ENCODE measurements at regions not wholly inside any gene's neighbourhood (a gene's known extent, or its start where the extent isn't known, plus 50 kb on each side); places are given as distances from the start of the nearest gene placed in this dataset.

DNA sequence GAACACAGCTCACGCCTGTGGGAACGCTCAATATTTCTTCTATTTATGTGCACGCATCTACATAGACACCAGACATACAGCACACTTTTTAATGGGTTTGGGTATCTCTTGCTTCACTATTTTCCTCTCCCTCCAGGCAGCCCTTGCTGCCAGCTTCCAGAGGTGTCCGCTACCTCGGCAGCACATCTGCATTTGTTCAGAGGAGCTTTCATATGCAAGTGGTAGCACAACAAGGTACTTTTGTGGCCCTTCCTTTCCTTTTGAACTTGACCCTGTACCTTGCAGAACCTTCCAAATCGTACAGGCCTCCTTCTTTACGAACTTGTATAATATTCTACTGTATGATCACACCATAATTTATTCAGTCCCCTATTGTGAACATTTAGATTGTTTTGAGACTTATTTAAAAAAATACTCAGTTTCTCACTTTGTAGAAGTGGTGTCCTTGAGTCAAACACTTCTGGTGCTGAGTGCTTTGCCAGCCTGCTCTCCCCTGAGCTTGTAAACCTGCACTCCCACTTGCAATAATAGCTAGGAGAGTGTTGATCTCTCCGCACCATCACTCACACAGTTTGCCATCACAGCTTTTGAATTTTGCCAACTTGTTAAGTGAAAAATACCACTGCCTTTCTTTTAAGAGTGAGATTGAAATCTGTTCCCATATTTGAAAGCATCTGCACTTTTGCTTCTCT lies 106.0 kb upstream of the ZNF32 start:
- DNase-seq, result no peak

DNA sequence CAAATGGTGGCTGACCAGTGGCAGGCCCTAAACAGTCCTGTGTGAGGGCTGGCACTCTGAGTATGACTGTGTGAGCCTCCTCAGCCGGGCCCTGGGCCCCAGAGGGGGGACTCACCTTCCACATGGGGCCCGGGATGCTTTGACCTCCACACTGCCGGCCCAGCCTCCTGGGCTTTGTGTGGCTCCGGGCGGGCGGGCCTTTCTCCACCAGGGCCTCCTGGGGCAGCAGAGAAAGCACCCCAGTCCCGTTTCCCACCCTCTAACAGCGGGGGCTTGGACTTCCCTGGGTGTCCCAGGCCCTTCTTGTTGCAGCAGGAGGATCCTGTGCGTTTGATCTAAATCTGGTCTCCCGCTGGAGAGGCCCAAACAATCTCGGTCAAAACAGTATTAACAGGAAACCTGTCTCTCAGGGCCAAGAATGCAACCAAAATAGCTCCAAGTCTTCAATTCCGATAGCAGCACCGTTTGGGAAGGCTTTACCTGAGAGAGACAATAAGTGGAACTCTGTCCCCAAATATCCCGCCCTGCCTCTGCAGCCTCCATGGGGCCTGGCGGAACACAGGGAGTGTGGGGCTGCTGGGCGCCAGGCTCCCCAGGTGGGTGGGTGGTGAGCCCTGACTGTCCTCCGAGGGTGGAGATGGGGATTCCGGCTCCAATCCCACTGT lies 104.8 kb upstream of the ZNF32 start:
- DNase-seq, result no peak

DNA sequence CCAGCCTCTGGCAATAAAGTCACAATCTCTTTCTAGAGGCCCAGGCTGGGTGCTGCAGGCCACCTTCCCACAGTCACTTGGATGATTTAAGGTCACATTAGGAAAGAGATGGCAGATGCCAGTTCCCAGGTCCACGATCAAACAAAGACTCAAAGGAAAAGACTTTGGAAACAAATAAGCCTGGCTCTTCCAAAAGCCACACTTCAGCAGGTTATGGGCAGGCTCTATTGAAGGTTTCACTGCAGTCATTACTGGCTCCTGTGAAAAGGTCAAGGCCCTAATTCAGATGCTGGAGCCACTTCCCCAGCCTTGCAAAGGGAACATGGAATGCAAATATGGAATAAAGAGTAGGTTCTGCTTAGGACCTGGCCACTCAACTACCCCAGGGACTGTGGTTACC lies 104.0 kb upstream of the ZNF32 start:
- no peak for DNase-seq

DNA sequence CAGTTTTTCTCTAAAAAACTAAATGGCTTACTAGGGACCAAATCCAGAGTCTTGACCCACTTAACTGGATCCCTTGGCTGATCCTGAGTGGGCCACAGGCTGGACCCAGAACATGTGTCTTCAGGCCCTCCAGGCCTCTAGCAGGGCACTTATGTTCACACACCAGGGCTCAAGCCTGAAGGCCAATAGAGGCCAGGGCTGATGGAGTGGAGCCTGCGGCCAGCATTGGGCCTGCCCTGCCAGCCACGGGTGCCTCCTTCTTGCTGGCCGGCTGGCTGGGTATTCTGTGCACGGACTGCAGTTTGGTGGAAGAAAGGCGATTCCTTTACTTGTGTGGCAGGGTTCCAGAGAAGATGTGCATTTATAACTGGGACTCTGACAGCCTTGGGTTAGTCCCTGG lies 103.0 kb upstream of the ZNF32 start:
- no peak for DNase-seq

DNA sequence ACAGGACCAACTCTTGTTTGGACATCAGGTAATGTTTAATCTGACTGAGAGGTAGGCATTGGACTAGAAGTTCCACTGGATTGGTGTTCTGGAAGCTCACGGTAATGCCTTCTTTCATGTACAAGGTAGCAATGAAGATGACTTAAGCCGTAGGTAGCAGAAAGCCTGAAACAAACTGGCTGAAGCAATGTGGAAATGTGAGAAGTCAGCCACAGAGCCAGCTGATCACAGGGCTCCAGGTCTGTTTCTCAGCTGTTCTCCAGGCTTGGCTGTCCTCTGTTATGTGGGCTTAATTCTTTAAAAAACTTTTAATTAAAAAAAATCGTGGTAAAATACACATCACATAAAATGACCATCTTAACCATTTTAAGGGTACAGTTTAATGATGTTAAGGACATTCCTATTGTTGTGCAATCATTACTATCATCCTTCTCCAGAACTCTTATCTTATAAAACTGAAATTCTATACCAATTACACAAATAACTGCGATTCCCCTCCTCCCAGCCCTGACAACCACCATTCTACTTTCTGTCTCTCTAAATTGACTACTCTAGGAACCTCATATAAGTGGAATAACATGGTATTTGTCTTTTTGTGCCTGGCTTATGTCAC lies 101.4 kb upstream of the ZNF32 start:
- no peak for DNase-seq

DNA sequence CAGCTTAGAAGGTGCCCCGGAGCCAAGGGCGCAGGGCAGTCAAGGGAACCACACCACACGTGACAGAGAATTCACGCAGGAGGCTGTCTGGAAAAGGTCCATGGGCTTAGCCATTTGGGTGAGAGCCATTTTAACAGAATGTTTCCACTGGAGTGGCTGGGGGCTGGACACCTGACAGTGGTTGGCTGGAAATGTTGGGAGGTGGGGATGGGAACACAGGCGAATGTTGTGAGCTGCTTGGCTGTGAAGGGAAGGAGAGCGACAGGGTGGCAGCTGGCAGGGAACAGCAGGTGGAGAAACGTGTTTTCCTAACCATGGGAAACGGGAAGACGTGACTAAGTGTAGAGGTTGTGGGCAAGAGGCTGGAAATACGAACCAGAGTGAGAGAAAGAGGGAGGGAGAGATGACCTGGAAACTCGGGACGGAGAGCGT lies 100.5 kb upstream of the ZNF32 start:
- DNase-seq, result no peak

DNA sequence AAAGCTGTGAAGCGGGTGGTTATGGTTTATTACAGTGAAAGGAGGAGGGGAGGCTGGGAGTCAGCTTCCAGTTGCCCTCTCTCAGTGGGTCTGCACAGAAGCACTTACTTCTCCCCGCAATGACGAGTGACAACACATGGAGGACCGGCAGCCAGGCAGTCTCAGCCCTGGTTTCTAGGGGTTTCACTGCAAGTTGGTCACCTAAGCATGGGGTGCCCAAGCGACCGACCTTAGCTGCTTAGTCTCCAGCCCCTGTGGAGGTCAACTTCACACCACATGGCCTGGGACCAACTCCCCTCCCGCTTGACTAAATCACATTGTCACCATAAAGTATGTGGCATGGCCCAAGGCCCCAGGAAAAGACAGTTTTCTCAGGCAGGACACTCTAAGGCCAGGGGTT lies 99.9 kb upstream of the ZNF32 start:
- DNase-seq, result no peak

DNA sequence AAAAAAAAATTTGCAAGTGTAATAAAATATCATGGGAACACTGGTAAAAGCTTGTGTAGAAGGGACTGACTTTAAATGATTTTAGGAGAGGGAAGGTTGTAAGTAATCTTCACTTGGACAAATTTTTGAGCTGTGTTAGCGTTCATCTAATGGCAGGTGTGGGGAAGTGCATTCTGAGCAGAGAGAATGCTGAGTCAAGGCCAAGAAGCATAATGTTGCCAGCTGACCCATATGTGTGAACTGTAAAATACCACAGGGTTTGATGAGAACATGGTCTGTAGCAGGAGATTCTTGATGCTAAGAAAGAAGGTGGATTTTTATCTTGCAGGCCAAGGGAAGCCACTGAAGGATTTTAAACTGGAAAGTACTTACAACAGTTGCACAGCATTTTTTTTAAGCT lies 98.2 kb upstream of the ZNF32 start:
- no peak for DNase-seq

DNA sequence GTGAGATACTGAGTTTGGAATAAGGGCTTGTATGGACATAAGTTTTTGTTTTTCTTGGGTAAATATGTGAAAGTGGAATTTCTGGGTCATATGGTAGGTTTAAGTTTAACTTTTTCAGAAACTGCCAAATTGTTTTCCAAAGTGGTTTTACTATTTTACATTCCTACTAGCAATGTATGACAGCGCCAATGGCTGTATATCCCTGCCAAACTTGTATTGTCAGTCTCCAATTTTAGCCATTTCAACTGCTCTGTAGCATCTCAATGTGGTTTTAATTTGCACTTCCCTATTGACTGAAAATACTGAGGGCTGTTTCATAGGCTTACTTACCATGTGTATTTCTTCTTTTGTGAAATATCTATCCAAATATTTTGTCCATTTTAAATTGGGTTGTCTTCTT lies 90.5 kb upstream of the ZNF32 start:
- no peak for DNase-seq

DNA sequence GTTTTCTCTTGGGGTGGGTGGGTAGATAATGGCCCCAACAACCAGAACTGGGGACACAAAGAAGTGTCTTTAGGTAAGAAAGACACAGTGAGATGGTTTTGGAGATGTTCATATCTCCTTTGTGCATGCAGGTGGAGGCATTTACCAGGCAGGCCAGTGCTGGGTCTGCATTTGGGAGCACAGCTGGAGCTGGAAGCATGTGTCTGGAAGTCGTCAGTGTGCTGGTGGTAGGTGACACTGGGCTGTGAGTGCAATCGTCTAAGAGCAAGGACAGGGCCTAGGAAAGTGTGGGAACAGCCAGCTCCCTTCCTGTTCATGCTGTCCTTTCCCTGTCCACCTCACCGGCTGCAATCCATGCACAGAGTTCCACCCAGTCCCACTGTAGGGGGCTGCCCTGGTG lies 88.3 kb upstream of the ZNF32 start:
- no peak for DNase-seq

DNA sequence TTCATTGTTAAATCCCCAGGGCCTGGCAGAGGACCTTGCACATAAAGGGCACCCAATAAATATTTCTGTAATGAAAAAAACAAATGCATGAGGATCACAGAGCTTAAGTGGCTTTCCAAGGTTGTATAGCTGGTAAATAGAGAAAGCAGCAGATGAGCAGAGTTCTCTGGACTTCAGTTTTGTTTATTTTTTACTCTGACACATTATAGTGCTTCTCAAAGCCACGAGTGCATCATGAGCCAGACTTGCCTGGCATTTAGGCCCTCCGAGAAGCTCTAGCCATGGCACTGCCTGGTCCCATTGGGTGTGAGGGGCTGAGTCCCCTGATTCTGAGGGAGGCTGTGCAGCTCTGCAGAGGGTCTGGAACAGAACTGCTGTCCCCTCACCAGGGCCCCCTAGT lies 87.2 kb upstream of the ZNF32 start:
- DNase-seq, result no peak

DNA sequence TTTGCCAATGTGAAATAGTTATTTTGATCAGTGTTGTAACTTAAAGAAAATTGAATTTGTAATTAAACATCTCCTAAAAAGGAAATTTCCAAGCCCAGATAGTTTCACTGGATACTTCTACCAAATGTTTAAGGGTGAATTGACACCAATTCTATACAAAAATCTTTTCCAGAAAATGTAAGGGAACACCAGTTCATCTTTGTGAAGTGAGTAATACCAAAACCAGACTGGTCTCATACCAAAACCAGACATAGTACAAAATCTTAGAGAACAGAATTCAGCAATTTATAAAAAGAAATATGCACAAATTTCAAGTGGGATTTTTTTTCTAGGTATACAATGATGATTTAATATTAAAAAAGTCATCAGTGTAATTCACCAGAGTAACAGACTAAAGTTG lies 86.0 kb upstream of the ZNF32 start:
- DNase-seq, result no peak

DNA sequence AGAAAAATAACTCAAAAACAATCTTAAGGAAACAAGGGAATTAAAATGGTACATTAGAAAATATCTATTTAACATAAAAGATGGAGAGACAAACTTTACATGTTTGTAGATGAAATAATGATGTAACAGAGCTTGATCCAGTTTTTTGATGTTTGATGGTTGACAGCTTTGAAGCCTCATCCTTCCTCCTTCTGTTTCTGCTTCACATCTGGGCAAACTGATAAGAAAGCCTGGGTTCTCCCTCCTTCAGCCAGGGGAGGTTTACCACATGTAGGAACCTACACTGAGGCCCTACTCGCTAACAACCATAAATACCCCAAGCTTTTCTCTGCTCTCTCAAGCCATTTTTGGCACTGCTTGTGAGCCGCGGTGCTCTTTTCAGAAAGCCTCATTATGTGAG lies 82.8 kb upstream of the ZNF32 start:
- DNase-seq, result no peak

DNA sequence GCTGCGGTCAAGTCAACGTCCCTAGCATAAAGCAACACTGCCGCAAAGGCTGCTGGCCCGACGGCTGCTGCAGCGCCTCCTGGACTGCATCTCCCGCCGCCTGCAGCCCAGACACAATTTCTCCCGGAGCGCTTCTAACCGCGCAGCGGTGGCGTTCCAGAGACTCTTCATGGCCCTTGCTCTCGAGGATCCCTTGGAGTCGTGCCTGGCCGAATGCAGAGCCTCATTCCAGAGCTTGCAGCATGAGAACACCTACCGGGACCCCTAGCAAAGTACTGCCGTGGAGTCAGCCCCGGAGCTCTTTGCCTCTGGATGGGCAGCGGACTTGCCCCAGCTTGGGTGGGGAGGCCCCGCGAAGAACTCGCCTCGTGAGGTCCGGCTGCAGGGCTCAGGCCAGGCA lies 79.7 kb upstream of the ZNF32 start:
- DNase-seq, result no peak

DNA sequence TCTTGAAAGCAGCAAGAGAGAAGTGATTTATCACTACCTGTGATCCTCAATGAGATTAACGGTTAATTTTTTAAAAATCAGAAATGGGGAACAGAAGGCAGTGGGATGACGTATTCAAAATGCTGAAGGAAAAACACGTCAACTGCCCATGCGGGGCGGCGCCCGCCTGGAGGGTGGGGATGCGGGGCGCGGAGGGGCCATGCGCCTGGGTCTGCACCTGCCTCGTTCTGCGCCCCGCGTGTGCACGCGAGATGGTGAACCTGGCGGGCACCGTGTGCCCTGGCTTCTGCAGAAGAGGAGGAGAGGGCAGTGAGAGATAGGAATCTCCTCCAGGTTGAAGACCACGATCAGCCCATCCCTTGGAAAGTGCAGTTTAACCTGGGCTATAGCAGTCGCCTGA lies 79.3 kb upstream of the ZNF32 start:
- no peak for DNase-seq

DNA sequence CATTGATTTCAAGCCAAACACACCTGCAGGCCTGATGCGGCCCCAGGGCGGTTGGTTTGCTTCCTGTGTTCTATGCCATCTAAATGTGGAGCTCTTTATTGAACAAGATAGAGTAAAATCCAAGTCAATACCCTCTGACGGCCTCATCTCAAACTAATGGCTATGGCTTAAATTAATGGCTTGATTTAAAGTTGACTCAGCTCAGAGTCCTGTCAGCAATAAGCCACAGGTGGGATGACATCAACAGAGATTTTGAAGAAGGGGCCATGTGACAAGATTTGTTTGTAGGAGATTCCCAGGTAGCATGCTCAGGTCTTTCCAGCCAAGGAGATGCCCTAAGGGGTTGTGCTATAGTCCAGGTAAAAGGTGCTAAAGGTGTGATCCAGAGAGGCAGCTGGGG lies 66.7 kb upstream of the ZNF32 start:
- DNase-seq, result no peak

DNA sequence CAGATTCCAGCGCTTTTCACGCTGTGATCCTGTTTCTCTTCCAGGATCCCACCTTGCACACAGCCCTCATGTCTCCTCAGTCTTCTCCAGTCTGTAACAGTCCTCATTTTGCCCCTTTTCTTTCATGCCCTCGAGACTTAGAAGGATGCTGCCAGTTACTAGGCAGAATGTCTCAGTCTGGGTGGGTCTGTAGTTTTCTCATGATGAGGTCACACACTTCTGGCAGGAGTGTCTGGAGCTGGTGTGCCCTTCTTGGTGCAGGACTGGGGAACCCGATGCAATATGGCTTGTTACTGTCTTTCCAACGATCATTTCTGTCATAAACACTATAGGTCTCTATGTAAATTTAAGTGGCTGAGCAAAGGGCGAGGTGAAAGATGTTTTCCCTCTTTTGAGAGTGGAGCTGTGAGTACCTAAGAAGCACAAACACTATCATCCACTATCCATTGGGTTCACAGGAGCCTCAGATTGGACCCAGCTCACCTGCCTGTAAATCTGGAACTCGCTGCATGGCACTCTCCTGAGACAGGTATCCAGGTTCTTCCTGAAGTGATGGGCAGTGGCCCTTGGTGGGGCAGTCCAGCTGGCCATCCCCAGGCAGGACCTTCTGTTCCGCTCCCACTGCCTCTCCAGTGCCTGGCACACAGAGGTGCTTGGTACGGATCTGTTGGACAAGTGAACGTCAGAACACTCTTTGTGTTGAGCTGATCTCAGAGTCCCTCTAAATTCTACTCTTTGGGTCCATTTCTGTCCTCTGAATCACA lies 64.3 kb upstream of the ZNF32 start:
- no peak for DNase-seq

DNA sequence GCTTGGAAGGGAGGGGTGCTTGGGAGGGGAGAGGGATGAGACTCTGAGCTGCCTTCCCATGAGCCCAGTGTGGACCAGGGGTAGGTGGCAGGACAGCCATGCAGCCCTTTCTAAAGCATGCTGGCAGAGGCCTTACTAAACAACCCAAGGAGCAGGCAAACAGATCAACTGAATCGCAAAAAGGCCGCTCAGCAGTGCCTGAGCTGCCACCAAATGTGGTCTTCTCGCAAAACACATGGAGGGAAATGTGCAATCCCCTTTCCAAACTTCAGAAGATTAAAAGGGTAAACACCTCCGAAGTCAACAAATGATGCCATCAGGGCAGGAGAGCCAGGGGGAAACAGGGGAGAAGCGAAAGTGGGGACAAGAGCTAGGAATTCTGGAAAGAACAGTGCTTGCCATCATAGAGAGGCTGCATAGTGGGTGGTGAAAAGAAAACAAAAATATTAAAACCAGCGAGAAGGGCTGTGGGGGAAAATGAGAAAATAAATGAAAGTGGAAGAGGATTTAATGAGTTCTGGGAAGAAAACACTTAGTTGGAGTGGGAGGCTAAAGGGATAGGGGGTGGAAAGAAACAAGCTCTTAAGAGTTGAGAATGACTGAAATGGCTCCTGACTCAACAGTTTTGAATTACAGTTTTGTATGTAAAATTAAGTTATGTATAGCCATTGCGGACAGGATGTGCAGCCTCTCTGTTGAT lies 62.2 kb upstream of the ZNF32 start:
- DNase-seq, result no peak

DNA sequence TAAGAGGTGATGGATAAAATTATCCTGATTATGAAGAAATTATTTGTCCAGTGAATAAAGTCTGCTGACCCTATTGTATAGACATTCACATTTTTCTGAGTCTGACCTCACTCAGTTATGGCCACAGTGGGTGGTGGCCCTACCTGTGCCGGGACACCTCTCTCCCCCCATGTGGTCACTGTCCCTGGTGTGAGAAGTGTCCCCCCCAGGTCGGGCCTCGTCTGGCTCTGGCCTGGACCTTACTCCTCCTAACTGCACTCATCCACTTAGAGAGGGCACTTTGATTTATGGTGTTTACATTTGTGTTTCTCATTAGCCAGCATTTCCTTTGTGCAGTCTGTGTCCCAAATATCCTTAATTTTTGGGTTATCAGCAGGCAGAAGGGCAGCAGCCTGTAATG lies 59.6 kb upstream of the ZNF32 start:
- DNase-seq, result no peak

DNA sequence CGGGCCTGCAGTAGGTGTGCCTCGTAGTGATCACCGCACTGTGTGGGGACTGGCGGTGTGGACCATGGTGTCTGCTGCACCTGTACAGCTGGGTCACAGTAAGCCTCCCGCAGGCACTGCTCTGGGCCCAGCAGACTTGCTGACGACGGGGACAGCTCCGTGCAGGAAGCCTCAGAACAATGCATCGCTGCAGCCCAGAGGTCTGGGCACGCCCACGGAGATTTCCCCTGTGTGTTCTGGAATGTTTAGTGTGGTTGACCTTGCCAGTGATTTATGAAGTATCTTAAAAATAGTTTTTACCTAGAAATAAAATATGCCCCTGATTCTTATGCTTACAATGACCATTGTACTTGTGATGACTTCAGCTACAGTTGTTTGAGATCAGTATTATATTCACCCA lies 59.1 kb upstream of the ZNF32 start:
- no peak for DNase-seq

DNA sequence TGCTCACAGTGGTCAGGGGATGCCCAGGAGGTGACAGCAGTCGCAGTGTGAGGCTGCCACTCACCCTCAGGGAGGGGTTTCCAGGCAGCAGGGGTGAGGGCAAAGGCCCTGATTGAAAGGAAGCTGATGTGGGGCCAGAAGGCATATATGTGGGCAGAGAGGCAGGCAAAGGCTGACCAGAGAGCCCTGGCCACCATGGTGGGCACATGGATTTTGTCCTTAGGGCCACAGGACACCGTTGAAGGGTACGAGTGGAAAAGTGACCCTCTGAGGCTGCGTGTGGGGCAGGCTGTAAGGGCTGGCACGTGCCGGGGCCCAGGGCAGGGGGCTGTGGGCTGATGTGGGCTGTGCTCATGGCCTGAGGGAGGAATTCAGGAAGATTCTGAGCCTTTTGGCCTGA lies 57.5 kb upstream of the ZNF32 start:
- no peak for DNase-seq

DNA sequence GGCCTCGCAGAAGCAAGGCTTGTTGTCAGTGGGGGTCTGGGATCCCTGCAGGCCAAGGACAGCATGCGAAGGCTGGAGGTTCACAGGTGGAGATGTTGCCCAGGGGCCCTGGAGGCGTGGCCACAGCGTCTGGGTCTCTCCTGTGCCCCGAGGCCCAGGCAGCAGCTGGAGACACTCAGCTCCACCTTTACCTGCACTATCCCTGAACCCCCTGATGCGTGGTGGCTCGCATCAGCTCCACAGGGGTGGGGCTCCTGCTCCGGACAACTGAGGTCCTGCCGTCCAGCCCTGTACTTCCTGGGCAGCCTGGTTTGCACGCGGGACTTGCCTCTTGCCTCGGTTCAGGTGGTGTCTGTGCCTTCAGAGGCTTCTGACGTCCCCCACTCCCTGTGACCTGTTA lies 54.6 kb upstream of the ZNF32 start:
- no peak for DNase-seq

DNA sequence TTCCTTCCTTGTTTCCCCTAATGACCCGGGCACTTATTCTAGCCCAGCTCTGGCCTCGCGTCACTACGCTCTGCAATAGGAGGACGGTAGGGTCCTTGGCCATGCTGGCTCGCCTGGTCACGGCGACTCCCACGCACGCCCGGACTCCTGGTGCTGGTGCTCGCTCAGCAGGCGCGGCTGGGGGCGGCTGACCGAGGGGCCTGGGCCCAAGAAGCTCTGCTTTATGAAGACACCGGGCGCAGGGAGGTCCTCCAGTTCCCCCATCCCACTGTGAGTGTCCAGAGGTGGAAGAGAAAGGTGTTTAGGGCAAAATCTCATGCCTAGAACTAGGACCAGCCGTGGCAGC lies 54.2 kb upstream of the ZNF32 start:
- no peak for DNase-seq

Measured in stimulated activated CD4-positive, alpha-beta T cell treated with anti-CD3 and anti-CD28 coated beads, Interleukin-12 subunit alpha, Interleukin-12 subunit beta, amount 100 ng/mL, for 4 hours (primary cell).